ENCODE measurements at regions not wholly inside any gene's neighbourhood (a gene's known extent, or its start where the extent isn't known, plus 50 kb on each side); places are given as distances from the start of the nearest gene placed in this dataset.
A peak's percentile ranks its signal among the peaks of the same experiment; 100 is the strongest.

DNA sequence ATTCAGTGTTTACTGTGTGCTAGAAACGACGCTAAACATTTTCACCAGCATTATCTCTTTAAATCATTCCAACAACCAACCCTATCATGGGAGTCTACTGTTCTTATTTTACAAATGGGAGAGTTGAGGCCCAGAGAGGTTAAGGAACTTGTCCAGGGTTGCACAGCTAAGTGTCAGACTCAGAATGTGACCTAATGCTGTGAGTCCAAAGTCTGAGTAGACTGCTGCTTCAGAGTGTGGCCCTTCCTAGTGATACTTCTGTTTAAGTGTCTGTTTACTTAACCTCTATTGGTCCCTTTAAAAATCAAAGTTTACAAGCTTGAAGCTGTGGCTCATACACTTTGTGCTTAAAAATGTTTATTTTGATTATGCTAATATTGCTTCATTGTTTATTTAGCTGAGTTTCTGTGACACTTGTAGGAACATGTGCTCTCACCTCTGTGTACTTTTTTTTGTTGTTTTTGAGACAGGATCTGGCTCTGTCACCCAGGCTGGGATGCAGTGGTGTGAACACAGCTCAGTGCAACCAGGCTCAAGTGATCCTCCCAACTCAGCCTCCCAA, 84.4 kb upstream of the SYPL1 start:
- FAIRE-seq (no peak), DNase-seq (ENCODE audit: insufficient read length) (no peak)
- TF ChIP-seq POLR2AphosphoS5 (IDR thresholded peaks at IDR 0.05; ENCODE audit: low read depth, low read length), result no peak
- no peak for TF ChIP-seq TAF1 (IDR thresholded peaks at IDR 0.05; ENCODE audit: borderline replicate concordance, low read depth, low read length)
- no peak for TF ChIP-seq POLR2A (IDR thresholded peaks at IDR 0.05; ENCODE audit: low read depth, low read length)

DNA sequence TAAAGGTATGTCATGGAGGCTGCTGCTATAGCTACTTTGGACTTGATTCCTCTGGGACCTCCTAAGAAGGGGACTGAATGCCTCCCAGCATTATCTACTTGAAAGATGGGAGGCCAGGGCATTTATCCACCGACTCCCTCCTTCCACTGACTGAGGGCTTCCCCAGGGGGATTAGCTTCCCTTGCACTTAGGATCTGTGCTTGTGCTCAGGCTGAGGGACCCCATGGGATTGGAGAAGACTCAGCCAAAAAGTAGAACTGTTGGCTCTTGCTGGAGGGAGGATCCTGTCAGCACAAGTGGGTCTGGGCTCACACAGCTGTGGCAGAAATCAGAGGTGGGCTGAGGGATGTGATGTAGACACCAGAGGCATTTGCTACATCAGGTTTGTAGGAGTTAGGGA, 81.5 kb upstream of the SYPL1 start:
- FAIRE-seq, result no peak
- TF ChIP-seq TAF1 (IDR thresholded peaks at IDR 0.05; ENCODE audit: borderline replicate concordance, low read depth, low read length) (no peak), POLR2AphosphoS5 (IDR thresholded peaks at IDR 0.05; ENCODE audit: low read depth, low read length) (no peak), POLR2A (IDR thresholded peaks at IDR 0.05; ENCODE audit: low read depth, low read length) (no peak)
- no peak for DNase-seq (ENCODE audit: insufficient read length)

DNA sequence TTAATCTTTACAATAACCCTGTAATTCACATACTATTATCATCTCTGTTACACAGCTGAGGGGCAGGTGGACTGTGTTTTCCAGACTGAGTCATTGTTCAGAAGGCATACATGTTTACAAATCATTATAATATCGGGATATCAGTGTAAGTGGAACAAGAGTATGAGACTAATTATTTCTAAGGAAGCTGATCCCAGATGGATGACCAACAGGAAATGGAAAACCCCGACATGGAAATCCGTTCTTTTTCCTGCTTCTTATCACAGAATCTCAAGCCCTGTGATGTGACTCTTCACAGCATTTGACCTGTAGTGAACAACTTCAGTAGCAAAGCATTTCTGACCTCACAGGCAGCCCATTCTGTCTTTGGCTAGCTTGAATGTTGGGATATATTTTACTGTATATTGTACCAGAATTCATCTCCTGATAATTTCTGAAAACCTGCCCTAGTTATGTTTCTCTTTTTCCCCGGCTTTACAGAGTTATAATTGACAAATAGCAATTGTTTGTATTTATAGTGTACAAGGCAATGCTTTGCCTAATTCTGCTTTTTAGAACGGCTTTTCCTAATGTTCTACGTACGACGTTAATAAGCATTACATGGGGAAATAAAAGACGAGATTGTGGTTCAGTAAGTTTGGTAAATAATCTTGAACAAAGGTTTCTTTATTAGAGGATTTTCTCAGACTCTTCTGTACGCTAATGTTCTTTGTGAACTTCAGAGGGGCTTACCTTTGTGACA, 78.6 kb upstream of the SYPL1 start:
- no peak for FAIRE-seq
- TF ChIP-seq TAF1 (IDR thresholded peaks at IDR 0.05; ENCODE audit: borderline replicate concordance, low read depth, low read length), result no peak
- TF ChIP-seq POLR2A (IDR thresholded peaks at IDR 0.05; ENCODE audit: low read depth, low read length), result no peak
- TF ChIP-seq POLR2AphosphoS5 (IDR thresholded peaks at IDR 0.05; ENCODE audit: low read depth, low read length), result no peak
- DNase-seq (ENCODE audit: insufficient read length), result no peak

DNA sequence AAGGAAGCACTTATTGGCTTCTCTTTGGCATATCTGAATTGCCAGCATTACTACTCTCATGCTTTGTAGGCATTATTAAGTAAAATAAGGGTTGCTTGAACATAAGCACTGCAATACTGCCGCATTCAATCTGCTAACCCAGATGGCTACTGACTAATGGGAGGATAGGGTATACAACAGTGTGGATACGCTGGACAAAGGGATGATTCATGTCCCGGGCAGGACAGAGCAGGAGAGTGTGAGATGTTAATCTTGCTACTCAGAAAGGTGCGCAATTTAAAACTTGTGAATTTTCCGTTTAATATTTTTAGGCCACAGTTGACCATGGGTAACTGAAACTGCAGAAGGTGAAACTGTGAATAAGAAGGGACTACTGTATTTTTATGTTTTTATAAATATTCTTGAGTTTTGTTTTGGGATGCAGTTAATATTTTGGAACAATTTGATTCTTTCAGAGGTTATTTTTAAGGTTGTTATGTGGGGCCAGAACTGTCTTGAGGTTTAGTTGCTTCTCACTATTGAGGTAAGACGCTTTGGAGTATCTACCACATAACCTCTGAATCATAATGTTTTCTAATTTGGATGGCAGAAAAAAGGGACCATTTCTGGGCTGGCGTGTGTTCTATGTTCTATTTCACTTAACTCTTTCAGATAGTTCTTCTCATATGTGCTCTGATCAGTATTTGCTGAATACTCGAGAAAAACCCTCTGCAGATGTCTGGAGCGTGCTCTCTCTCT, 75.7 kb upstream of the SYPL1 start:
- TF ChIP-seq POLR2AphosphoS5 (IDR thresholded peaks at IDR 0.05; ENCODE audit: low read depth, low read length) (no peak), POLR2A (IDR thresholded peaks at IDR 0.05; ENCODE audit: low read depth, low read length) (no peak), TAF1 (IDR thresholded peaks at IDR 0.05; ENCODE audit: borderline replicate concordance, low read depth, low read length) (no peak)
- peak; percentile 56 for FAIRE-seq
- DNase-seq (ENCODE audit: insufficient read length), result no peak

DNA sequence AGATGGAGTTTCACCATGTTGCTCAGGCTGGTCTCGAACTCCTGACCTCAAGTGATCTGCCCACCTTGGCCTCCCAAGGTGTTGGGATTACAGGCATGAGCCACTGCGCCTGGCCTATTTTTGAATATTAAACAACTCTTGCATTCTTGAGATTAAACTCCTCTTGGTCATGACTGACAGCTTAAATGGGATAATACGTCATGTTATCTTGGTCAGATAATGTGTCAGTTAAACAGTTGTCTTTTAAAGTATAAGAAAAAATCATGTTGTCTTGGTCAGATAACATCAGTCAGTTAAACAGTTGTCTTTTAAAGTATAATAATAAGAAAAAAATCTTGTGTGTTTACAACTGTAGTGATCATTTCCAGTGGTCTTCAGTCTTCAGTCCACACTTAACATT, 73.6 kb upstream of the SYPL1 start:
- TF ChIP-seq POLR2A (IDR thresholded peaks at IDR 0.05; ENCODE audit: low read depth, low read length), result no peak
- no peak for TF ChIP-seq TAF1 (IDR thresholded peaks at IDR 0.05; ENCODE audit: borderline replicate concordance, low read depth, low read length)
- TF ChIP-seq POLR2AphosphoS5 (IDR thresholded peaks at IDR 0.05; ENCODE audit: low read depth, low read length), result no peak
- FAIRE-seq (no peak), DNase-seq (ENCODE audit: insufficient read length) (no peak)

DNA sequence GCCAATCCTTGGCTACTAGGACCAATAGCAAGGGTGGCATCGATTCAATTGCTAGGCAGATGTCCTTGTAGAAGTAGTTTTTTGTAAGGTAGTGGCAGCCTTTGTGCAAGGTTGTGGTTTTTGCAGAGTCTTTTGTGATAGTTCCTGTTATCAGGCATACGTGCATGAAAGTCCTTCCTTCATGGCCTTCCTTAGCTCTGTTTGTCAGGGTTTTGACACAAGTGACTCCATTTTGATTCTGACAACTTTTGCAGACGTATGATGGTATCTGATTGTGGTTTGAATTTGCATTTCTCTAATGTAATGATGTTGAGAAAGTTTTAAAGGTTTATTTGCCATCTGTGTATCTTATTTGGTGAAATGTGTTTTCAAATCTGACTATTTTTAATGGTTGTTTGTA, 71.8 kb upstream of the SYPL1 start:
- TF ChIP-seq POLR2A (IDR thresholded peaks at IDR 0.05; ENCODE audit: low read depth, low read length) (no peak), POLR2AphosphoS5 (IDR thresholded peaks at IDR 0.05; ENCODE audit: low read depth, low read length) (no peak), TAF1 (IDR thresholded peaks at IDR 0.05; ENCODE audit: borderline replicate concordance, low read depth, low read length) (no peak)
- DNase-seq (ENCODE audit: insufficient read length) (no peak), FAIRE-seq (no peak)

DNA sequence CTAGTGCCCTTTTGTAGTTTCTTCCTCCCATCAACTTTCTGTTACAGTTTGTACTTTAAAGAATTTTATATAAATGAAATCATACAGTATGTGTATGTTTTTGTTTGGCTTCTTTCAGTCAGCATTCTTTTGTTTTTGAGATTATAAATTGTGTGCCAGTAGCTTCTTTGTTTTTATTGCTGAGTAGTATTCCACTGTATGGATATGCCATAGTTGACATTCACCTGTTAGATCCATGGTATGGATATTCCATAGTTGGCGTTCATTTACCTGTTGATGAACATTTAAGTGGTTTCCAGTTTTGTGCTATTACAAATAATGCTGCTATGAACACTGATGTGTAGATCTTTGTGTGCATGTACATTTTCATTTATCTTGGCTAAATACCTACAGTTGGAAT, 70.8 kb upstream of the SYPL1 start:
- no peak for DNase-seq (ENCODE audit: insufficient read length)
- TF ChIP-seq POLR2AphosphoS5 (IDR thresholded peaks at IDR 0.05; ENCODE audit: low read depth, low read length) (no peak), POLR2A (IDR thresholded peaks at IDR 0.05; ENCODE audit: low read depth, low read length) (no peak), TAF1 (IDR thresholded peaks at IDR 0.05; ENCODE audit: borderline replicate concordance, low read depth, low read length) (no peak)
- FAIRE-seq, result no peak

DNA sequence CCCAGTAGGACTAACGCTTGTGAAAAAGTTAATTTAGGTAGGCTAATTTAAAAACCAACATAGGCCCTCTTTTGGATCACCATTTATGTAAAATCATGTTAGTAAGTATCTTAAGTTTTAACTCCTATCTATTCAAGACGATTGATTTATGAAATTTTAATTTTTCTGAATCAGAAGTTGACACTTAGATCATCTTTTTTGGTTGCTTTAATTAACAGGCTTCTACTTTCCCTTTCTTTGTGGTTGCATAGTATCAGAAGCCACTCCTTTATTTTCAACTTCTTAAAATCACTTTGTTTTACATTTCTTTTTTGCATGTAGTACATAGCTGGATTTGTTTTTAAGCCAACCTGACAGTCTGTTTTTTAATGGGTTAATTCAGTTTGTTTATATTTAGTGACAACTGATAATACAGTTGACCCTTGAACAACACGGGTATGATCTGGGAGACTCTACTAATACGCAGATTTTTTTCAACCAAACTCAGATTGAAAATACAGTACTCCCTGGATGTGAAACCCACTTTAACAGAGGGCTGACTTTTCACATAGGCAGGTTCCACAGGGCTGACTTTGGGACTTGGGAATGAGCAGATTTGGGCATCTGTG, 69.7 kb upstream of the SYPL1 start:
- FAIRE-seq, result no peak
- no peak for DNase-seq (ENCODE audit: insufficient read length)
- TF ChIP-seq POLR2A (IDR thresholded peaks at IDR 0.05; ENCODE audit: low read depth, low read length) (no peak), TAF1 (IDR thresholded peaks at IDR 0.05; ENCODE audit: borderline replicate concordance, low read depth, low read length) (no peak), POLR2AphosphoS5 (IDR thresholded peaks at IDR 0.05; ENCODE audit: low read depth, low read length) (no peak)

DNA sequence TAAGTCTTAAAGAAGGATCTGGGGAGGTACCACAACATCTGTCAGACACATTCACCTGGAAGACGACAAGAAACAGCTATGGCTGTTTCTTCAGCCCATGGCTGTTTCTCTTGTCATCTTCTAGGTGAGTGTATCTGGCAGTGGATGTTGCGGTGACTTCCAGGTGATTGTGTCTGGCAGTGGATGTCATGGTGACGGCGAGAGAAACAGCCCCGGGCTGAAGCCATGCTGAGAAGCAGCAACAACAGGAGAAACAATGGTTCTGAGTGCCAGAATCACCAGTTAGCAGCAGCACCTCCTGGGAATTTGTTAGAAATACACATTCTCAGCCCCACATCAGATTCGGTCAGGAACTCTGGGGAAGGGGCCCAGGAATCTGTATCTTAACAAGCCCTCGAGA, 68.6 kb upstream of the SYPL1 start:
- TF ChIP-seq TAF1 (IDR thresholded peaks at IDR 0.05; ENCODE audit: borderline replicate concordance, low read depth, low read length) (no peak), POLR2A (IDR thresholded peaks at IDR 0.05; ENCODE audit: low read depth, low read length) (no peak), POLR2AphosphoS5 (IDR thresholded peaks at IDR 0.05; ENCODE audit: low read depth, low read length) (no peak)
- DNase-seq (ENCODE audit: insufficient read length) (no peak), FAIRE-seq (no peak)

DNA sequence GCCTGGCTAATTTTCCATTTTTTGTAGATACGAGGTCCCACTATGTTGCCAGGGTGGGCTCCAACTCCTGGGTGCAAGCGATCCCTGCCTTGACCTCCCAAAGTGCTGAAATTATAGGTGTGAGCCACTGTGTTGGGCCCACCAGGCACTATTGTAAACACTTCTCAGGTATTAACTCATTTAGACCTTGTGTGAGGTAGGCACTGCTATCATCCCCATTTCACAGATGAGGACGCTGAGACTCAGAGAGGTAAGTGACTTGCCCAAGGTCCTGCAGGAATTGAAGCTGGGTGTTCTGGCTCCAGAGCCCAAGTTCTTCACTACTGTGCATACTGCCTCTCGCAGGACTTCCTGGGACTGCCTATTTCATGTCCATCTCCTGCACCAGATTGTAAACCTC, 67.1 kb upstream of the SYPL1 start:
- FAIRE-seq, result no peak
- no peak for DNase-seq (ENCODE audit: insufficient read length)
- no peak for TF ChIP-seq TAF1 (IDR thresholded peaks at IDR 0.05; ENCODE audit: borderline replicate concordance, low read depth, low read length)
- no peak for TF ChIP-seq POLR2AphosphoS5 (IDR thresholded peaks at IDR 0.05; ENCODE audit: low read depth, low read length)
- no peak for TF ChIP-seq POLR2A (IDR thresholded peaks at IDR 0.05; ENCODE audit: low read depth, low read length)

DNA sequence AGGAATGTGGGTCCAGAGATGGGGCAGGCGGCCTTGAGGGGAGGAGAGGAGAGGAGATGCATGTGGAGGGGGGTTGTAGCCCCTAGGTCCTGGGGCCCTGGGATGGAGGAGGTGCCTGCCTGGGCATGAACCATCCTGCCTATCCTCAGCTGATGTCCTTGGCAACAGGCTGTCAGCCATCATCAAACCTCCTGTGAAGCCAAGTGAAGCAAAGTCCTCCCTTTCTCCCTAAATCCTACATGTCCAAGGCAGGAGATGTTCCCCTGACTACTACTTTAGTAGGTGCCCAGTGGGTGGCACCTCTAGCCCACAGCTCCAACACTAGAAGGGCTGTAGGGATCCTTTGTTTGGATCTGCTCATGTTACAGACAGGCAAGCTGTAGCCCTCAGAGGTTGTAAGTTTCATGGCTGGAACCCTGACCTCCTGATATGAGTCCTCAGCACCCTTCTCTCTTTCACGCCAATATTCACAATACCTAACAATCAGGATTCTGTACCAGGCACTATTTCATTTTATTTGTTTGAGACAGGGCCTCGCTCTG, 66.6 kb upstream of the SYPL1 start:
- DNase-seq (ENCODE audit: insufficient read length), result no peak
- no peak for FAIRE-seq
- TF ChIP-seq TAF1 (IDR thresholded peaks at IDR 0.05; ENCODE audit: borderline replicate concordance, low read depth, low read length) (no peak), POLR2A (IDR thresholded peaks at IDR 0.05; ENCODE audit: low read depth, low read length) (no peak), POLR2AphosphoS5 (IDR thresholded peaks at IDR 0.05; ENCODE audit: low read depth, low read length) (no peak)

Measured in GM12892 (cell line).